Stimulated activated CD4-positive, alpha-beta T cell treated with anti-CD3 and anti-CD28 coated beads, Interleukin-15, amount 100 ng/mL, for 48 hours (primary cell): ENCODE measurements at regions not wholly inside any gene's neighbourhood (a gene's known extent, or its start where the extent isn't known, plus 50 kb on each side); places are given as distances from the start of the nearest gene placed in this dataset.

Source experiments
- DNase-seq, 2 donors: peaks; one replicate each; pipeline ENCODE4 v3.0.0-alpha.2; 2020; ENCODE audit warnings: low read depth in 2 of 2

GRCh38 chr1:87560601-87561360 is 232.1 kb downstream of the LMO4 start:
- DNase-seq: no peak

GRCh38 chr1:87563211-87563610 is 234.5 kb downstream of the LMO4 start:
- no peak for DNase-seq

- DNase-seq: no peak
Measured at GRCh38 chr1:87565861-87566260, 237.2 kb downstream of the LMO4 start.

GRCh38 chr1:87568005-87568404 is 239.3 kb downstream of the LMO4 start:
- DNase-seq: no peak

GRCh38 chr1:87568911-87569310 is 240.2 kb downstream of the LMO4 start:
- DNase-seq: no peak

GRCh38 chr1:87572008-87572407 is 243.3 kb downstream of the LMO4 start:
- DNase-seq: no peak

- DNase-seq: no peak
Measured at GRCh38 chr1:87572891-87573290, 244.2 kb downstream of the LMO4 start.

- DNase-seq: no peak
Measured at GRCh38 chr1:87575528-87575927, 246.8 kb downstream of the LMO4 start.

GRCh38 chr1:87578464-87578863 is 249.8 kb downstream of the LMO4 start:
- DNase-seq: no peak

GRCh38 chr1:87583459-87583858 is 254.8 kb downstream of the LMO4 start:
- no peak for DNase-seq

GRCh38 chr1:87584586-87584985 is 255.9 kb downstream of the LMO4 start:
- DNase-seq: no peak

GRCh38 chr1:87586501-87586900 is 257.8 kb downstream of the LMO4 start:
- no peak for DNase-seq

GRCh38 chr1:87588495-87588894 is 259.8 kb downstream of the LMO4 start:
- DNase-seq: no peak

GRCh38 chr1:87591492-87591891 is 262.8 kb downstream of the LMO4 start:
- no peak for DNase-seq

- no peak for DNase-seq
Measured at GRCh38 chr1:87592156-87592555, 263.5 kb downstream of the LMO4 start.

GRCh38 chr1:87594736-87595383 is 266.2 kb downstream of the LMO4 start:
- DNase-seq: no peak

- DNase-seq: no peak
Measured at GRCh38 chr1:87595384-87595781, 266.7 kb downstream of the LMO4 start.

GRCh38 chr1:87598429-87598828 is 269.7 kb downstream of the LMO4 start:
- no peak for DNase-seq

- DNase-seq: no peak
Measured at GRCh38 chr1:87599569-87599968, 270.9 kb downstream of the LMO4 start.

GRCh38 chr1:87600055-87600850 is 271.6 kb downstream of the LMO4 start:
- no peak for DNase-seq

GRCh38 chr1:87600854-87601253 is 272.2 kb downstream of the LMO4 start:
- no peak for DNase-seq

GRCh38 chr1:87603626-87604025 is 274.9 kb downstream of the LMO4 start:
- DNase-seq: no peak

GRCh38 chr1:87612956-87613355 is 284.3 kb downstream of the LMO4 start:
- no peak for DNase-seq
